Astrocyte (in vitro differentiated cells and primary cell): ENCODE measurements at regions not wholly inside any gene's neighbourhood (a gene's known extent, or its start where the extent isn't known, plus 50 kb on each side); places are given as distances from the start of the nearest gene placed in this dataset.

Source experiments
- CTCF ChIP-seq: IDR thresholded peaks from 2 replicates; pipeline ENCODE4 v1.5.1; 2011; ENCODE audit warnings: low read depth, mild to moderate bottlenecking, inconsistent platforms, low read length, moderate library complexity; ENCODE audit not compliant: insufficient read depth
- EZH2 ChIP-seq: IDR thresholded peaks from 2 replicates; pipeline ENCODE4 v1.6.1; 2012; ENCODE audit warnings: mild to moderate bottlenecking, low read length, inconsistent platforms; ENCODE audit not compliant: insufficient read depth

DNA sequence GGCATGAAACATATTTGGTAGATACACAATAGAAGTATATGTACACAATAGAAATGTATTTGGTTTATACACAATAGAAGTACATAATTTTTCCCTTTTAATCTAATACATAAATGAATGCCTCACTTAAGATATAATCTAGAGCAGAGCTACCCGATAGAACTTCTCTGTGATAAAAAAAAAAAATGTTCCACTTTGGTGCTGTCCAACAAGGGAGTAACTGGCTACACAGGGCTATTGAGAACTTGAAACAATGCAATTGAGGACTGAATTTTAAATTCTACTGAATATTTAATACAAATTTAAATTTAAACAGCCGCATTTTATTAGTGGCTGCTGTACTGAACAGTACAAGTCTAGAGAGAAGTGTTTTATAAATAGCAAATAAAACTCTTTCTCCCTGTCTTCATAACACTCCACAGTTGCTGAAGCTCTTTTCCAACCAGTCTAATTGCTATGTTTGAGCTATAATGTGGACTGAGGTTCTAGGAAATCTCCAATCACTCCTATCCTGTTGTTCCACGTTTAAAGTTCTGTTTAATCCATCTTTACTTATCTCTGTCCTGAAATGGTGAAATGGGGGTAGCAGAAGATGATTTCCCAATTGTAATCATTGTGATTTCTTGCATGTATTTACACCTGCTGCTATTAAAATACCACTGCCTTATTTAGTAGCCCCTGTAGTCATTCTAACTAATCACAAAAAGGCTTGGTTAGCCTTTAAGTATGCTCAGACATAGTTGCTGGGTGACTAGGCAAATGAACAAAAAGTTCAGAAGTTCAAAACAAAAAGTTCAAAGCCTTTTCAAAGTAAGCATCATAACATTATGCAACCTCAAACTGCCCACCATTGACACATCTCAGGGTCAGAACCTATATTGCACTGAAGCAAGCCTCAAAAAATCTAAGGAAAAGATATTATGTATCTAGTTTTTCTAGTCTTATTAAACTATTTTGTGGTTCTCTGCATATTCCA, 192.3 kb upstream of the C1orf87 start:
- TF ChIP-seq CTCF (no peak), EZH2 (no peak)
